ENCODE measurements at regions not wholly inside any gene's neighbourhood (a gene's known extent, or its start where the extent isn't known, plus 50 kb on each side); places are given as distances from the start of the nearest gene placed in this dataset.
"Not testable (repeated sequence)": the region's sequence is repeated elsewhere in the genome, so short reads cannot be mapped to it uniquely, and the experiment has no call there.

DNA sequence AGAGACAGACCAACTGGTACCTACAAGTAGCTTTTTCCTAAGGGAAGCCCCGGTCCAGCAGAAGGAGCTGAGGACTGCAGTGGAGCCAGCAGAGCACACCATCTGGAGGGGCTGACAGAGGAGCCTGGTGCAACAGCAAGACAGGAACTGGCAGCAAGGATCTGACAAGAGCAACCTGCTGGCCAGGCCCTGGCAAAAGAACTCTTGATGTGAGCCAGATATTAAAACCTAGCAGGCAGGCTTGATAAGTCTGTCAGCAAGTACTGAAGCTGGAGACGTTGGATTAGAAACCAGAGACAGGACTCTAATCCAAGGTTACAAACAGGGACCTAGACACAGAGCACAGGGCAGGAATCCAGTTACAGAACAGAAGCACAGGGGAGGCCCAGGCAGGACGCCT lies 260.7 kb upstream of the MGAT5 start:
- no peak overlapping the region for H2BK120ac ChIP-seq (ENCODE audit: low read depth, low read length, poor library complexity, severe bottlenecking)

DNA sequence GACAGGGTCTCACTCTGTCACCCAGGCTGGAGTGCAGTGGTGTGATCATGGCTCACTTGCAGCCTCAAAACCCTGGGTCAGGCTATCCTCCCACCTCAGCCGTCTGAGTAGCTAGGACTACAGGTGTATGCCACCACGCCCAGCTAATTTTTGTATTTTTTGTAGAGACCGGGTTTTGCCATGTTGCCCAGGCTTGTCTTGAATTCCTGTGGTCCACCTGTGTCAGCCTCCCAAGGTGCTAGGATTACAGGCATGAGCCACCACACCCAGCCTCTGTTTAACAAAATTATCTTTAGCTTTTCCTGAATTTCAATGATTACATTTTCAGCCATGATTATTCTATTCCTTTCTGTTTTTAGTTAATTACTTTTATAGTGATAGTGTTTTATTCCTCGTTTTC lies 255.1 kb upstream of the MGAT5 start:
- not testable (repeated sequence) for H2BK12ac ChIP-seq (ENCODE audit: insufficient read length, low read depth, low read length); H2BK5ac ChIP-seq (ENCODE audit: insufficient read length, low read length); H3K79me1 ChIP-seq (ENCODE audit: insufficient read depth, low read depth, low read length, poor library complexity, severe bottlenecking); DNase-seq; H3K23me2 ChIP-seq (ENCODE audit: insufficient read length, low read depth, low read length, poor library complexity, severe bottlenecking); H3K4me3 Mint-ChIP-seq; H2AFZ ChIP-seq (ENCODE audit: low read length); H4K8ac ChIP-seq (replicated peaks; ENCODE audit: insufficient read length, low read depth, low read length); H2AK5ac ChIP-seq (ENCODE audit: insufficient read length, low read length); H3K4me1 ChIP-seq (ENCODE audit: insufficient read depth, low read length); H3K27ac Mint-ChIP-seq; H2BK120ac ChIP-seq (ENCODE audit: low read depth, low read length, poor library complexity, severe bottlenecking); H3K23ac ChIP-seq (ENCODE audit: insufficient read length, low read depth, low read length); H3K36me3 Mint-ChIP-seq (ENCODE audit: insufficient read depth in 1 of 3, low read depth in 3 of 3); H3K27me3 Mint-ChIP-seq (ENCODE audit: low read depth); H3K9me3 Mint-ChIP-seq; H3K4me2 ChIP-seq (ENCODE audit: insufficient read depth, insufficient read length, low read length); H3K14ac ChIP-seq (ENCODE audit: insufficient read depth, low read length); H2BK15ac ChIP-seq (ENCODE audit: low read depth, low read length); H3K79me2 ChIP-seq (ENCODE audit: insufficient read depth, low read length); H3K4me1 Mint-ChIP-seq; H3T11ph ChIP-seq (ENCODE audit: low read length); H4K91ac ChIP-seq (ENCODE audit: insufficient read length, low read depth, low read length); H4K20me1 ChIP-seq (ENCODE audit: control insufficient read depth, insufficient read depth, insufficient read length); H4K5ac ChIP-seq (ENCODE audit: insufficient read length, low read depth, low read length); H3K27me3 ChIP-seq (ENCODE audit: insufficient read depth, low read length); H3K18ac ChIP-seq (ENCODE audit: insufficient read length, low read depth, low read length); H3K4ac ChIP-seq (ENCODE audit: low read depth, low read length); H3K9ac ChIP-seq (ENCODE audit: extremely low read depth, insufficient read length, low read length); H3K27ac ChIP-seq (ENCODE audit: insufficient read length, low read depth, low read length); H3K9me3 ChIP-seq (ENCODE audit: control insufficient read depth, low read depth, low read length); H2BK20ac ChIP-seq (ENCODE audit: low read depth, low read length, poor library complexity, severe bottlenecking); H3K56ac ChIP-seq (ENCODE audit: insufficient read length, low read depth, low read length)
- WGBS (ENCODE audit: extremely low coverage, insufficient read length, low lambda C conversion rate): no CpG with 5 or more reads among the region's 4 CpGs

More for the DNA sequence above, 260.7 kb upstream of the MGAT5 start:
- H3K14ac ChIP-seq (ENCODE audit: insufficient read depth, low read length): no peak overlapping the region
- H2BK5ac ChIP-seq (ENCODE audit: insufficient read length, low read length): no peak overlapping the region
- no peak for DNase-seq
- no peak overlapping the region for H3K18ac ChIP-seq (ENCODE audit: insufficient read length, low read depth, low read length)
- Mint-ChIP-seq H3K36me3 (ENCODE audit: insufficient read depth in 1 of 3, low read depth in 3 of 3) (no peaks in the 10 kb centered on the region), H3K27ac (no peak overlapping the region; a peak in 1 of 7 replicates), H3K27me3 (ENCODE audit: low read depth) (peaks cover 2% of the 10 kb centered on the region), H3K4me3 (no peak overlapping the region), H3K4me1 (peaks cover 0 to 4% of the 10 kb centered on the region in 2 experiments; a peak in 2 of 4 replicates), H3K9me3 (no peaks in the 10 kb centered on the region)
- no peak overlapping the region for H3K23ac ChIP-seq (ENCODE audit: insufficient read length, low read depth, low read length)
- TF ChIP-seq, protein P1, sequence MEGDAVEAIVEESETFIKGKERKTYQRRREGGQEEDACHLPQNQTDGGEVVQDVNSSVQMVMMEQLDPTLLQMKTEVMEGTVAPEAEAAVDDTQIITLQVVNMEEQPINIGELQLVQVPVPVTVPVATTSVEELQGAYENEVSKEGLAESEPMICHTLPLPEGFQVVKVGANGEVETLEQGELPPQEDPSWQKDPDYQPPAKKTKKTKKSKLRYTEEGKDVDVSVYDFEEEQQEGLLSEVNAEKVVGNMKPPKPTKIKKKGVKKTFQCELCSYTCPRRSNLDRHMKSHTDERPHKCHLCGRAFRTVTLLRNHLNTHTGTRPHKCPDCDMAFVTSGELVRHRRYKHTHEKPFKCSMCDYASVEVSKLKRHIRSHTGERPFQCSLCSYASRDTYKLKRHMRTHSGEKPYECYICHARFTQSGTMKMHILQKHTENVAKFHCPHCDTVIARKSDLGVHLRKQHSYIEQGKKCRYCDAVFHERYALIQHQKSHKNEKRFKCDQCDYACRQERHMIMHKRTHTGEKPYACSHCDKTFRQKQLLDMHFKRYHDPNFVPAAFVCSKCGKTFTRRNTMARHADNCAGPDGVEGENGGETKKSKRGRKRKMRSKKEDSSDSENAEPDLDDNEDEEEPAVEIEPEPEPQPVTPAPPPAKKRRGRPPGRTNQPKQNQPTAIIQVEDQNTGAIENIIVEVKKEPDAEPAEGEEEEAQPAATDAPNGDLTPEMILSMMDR (conservative IDR thresholded peaks at IDR 0.05): no peak
- H2AK5ac ChIP-seq (ENCODE audit: insufficient read length, low read length): no peak overlapping the region
- no peak overlapping the region for H3K27ac ChIP-seq (ENCODE audit: insufficient read length, low read depth, low read length)
- H3K9me3 ChIP-seq (ENCODE audit: control insufficient read depth, low read depth, low read length): no peaks in the 10 kb centered on the region
- H3K79me1 ChIP-seq (ENCODE audit: insufficient read depth, low read depth, low read length, poor library complexity, severe bottlenecking): no peaks in the 10 kb centered on the region
- H3K4ac ChIP-seq (ENCODE audit: low read depth, low read length): no peak overlapping the region
- H4K8ac ChIP-seq (replicated peaks; ENCODE audit: insufficient read length, low read depth, low read length): no peak overlapping the region
- no peak overlapping the region for H2BK20ac ChIP-seq (ENCODE audit: low read depth, low read length, poor library complexity, severe bottlenecking)
- no peak overlapping the region for H3K9ac ChIP-seq (ENCODE audit: extremely low read depth, insufficient read length, low read length)
- no CpG with 5 or more reads among the region's 3 CpGs for WGBS (ENCODE audit: extremely low coverage, insufficient read length, low lambda C conversion rate)
- H4K91ac ChIP-seq (ENCODE audit: insufficient read length, low read depth, low read length): no peak overlapping the region
- no peak overlapping the region for H2AFZ ChIP-seq (ENCODE audit: low read length)
- no peak overlapping the region for H3K4me2 ChIP-seq (ENCODE audit: insufficient read depth, insufficient read length, low read length)
- no peaks in the 10 kb centered on the region for H3K4me1 ChIP-seq (ENCODE audit: insufficient read depth, low read length)
- H3K56ac ChIP-seq (ENCODE audit: insufficient read length, low read depth, low read length): no peak overlapping the region
- H3K27me3 ChIP-seq (ENCODE audit: insufficient read depth, low read length): no peaks in the 10 kb centered on the region
- no peaks in the 10 kb centered on the region for H3K79me2 ChIP-seq (ENCODE audit: insufficient read depth, low read length)
- H2BK15ac ChIP-seq (ENCODE audit: low read depth, low read length): no peak overlapping the region
- no peaks in the 10 kb centered on the region for H4K20me1 ChIP-seq (ENCODE audit: control insufficient read depth, insufficient read depth, insufficient read length)
- H4K5ac ChIP-seq (ENCODE audit: insufficient read length, low read depth, low read length): no peak overlapping the region
- H3T11ph ChIP-seq (ENCODE audit: low read length): no peak overlapping the region
- H2BK12ac ChIP-seq (ENCODE audit: insufficient read length, low read depth, low read length): no peak overlapping the region
- no peaks in the 10 kb centered on the region for H3K23me2 ChIP-seq (ENCODE audit: insufficient read length, low read depth, low read length, poor library complexity, severe bottlenecking)
